K562 (cell line): ENCODE measurements at regions not wholly inside any gene's neighbourhood (a gene's known extent, or its start where the extent isn't known, plus 50 kb on each side); places are given as distances from the start of the nearest gene placed in this dataset.

Experiments used
- ATAC-seq: fragments of 200-7000 bp; cut with Tn5 transposase; 3 replicates; pipeline ENCODE4 v1.9.1; 2020; ENCODE audit warnings: moderate library complexity
- BruUV-seq: library from RNA; stranded (reverse); fragments of 400-500 nt; replicated peaks from 2 replicates; lab custom pipeline; 2021; lab: Mats Ljungman, UMichigan
- CTCF ChIA-PET: fragments of 300-600 bp; formaldehyde crosslinking; extraction: SDS; loops from one replicate; lab custom pipeline; 2021; ENCODE audit warnings: low intra/inter-chr PET ratio; lab: Yijun Ruan, JAX
- POLR2A ChIA-PET: fragments of 300-600, 350-650 bp; sonication (Branson Sonifier 250); formaldehyde crosslinking; extraction: SDS; loops from one replicate; lab custom pipeline; 2021; ENCODE audit warnings: antibody characterized with exemption, inconsistent platforms; lab: Yijun Ruan, JAX
- DNase-seq, 4 experiments: peaks; one replicate each; pipeline versions ENCODE4 v3.0.0 to v3.0.0-alpha.2; 2011 to 2018; ENCODE audit warnings: low spot score in 3 of 4, mixed read lengths in 3 of 4; ENCODE audit errors: extremely low read depth in 1 of 4
- FAIRE-seq: peaks from 2 replicates; lab custom pipeline; 2011; peaks lifted over from hg19 to GRCh38; lab: Jason Lieb, UNC
- H2AFZ ChIP-seq: 2 replicates; pipeline ENCODE4 v1.6.0; 2011; ENCODE audit warnings: low read depth, low read length, control low read depth, inconsistent platforms
- H3K27ac ChIP-seq: fragments of 200-600 bp; 3 replicates; pipeline ENCODE4 v1.8.0; 2011; ENCODE audit warnings: low read depth, mild to moderate bottlenecking, control low read depth, inconsistent platforms, low read length, moderate library complexity, mixed read lengths; ENCODE audit errors: extremely low read depth
- H3K27me3 ChIP-seq, 2 experiments: fragments of 300-600 bp in 1 of 2; 2 replicates in 1 of 2; 3 replicates in 1 of 2; pipeline versions ENCODE4 v1.6.0 to v1.8.0; 2011; ENCODE audit warnings: inconsistent platforms in 2 of 2, low read length in 2 of 2, mild to moderate bottlenecking in 1 of 2, mixed read lengths in 1 of 2, moderate library complexity in 1 of 2; ENCODE audit not compliant: control insufficient read depth in 2 of 2, insufficient read depth in 2 of 2
- H3K36me3 ChIP-seq: fragments of 300-600 bp; 3 replicates; pipeline ENCODE4 v1.8.0; 2011; ENCODE audit warnings: mild to moderate bottlenecking, low read length, inconsistent platforms; ENCODE audit not compliant: control insufficient read depth, insufficient read depth
- H3K4me1 ChIP-seq, 2 experiments: fragments of 200-600 bp in 1 of 2; replicated peaks in 1 of 2; 2 replicates in 1 of 2; 3 replicates in 1 of 2; pipeline versions ENCODE4 v1.5.1 to v1.8.0; 2011; ENCODE audit warnings: inconsistent platforms in 2 of 2, low read length in 2 of 2, mild to moderate bottlenecking in 1 of 2, mixed read lengths in 1 of 2, moderate library complexity in 1 of 2; ENCODE audit not compliant: control insufficient read depth in 2 of 2, insufficient read depth in 2 of 2
- H3K4me2 ChIP-seq: 2 replicates; pipeline ENCODE4 v1.6.1; 2011; ENCODE audit warnings: low read length, control low read depth, inconsistent platforms, mixed read lengths; ENCODE audit not compliant: insufficient read depth
- H3K4me3 ChIP-seq: fragments of 200-600 bp; sonication (generic), shearing (Covaris generic); 2 replicates; pipeline ENCODE4 v1.5.1; 2016; ENCODE audit warnings: control low read depth, inconsistent platforms
- H3K79me2 ChIP-seq: fragments of 200-600 bp; 3 replicates; pipeline ENCODE4 v1.8.0; 2011; ENCODE audit warnings: low read length, inconsistent platforms; ENCODE audit not compliant: control insufficient read depth, insufficient read depth
- H3K9ac ChIP-seq, 2 experiments: 2 replicates each; pipeline versions ENCODE4 v1.6.0 to v1.6.1; 2011; ENCODE audit warnings: low read depth in 2 of 2, low read length in 2 of 2, control low read depth in 1 of 2, inconsistent platforms in 1 of 2, mild to moderate bottlenecking in 1 of 2, mixed read lengths in 1 of 2; ENCODE audit not compliant: insufficient read depth in 1 of 2
- H3K9me1 ChIP-seq: one replicate; pipeline ENCODE4 v1.6.0; 2011; ENCODE audit warnings: inconsistent platforms, mild to moderate bottlenecking, low read length, moderate library complexity; ENCODE audit not compliant: control insufficient read depth, insufficient read depth
- H3K9me3 ChIP-seq: replicated peaks from 2 replicates; pipeline ENCODE4 v1.5.1; 2011; ENCODE audit warnings: low read depth, low read length, inconsistent platforms; ENCODE audit not compliant: control insufficient read depth, insufficient read depth
- H4K20me1 ChIP-seq: replicated peaks from 2 replicates; pipeline ENCODE4 v1.6.1; 2011; ENCODE audit warnings: low read length, inconsistent platforms, mixed read lengths; ENCODE audit not compliant: control insufficient read depth, insufficient read depth
- ARID1B ChIP-seq: fragments of 450-650 bp; IDR thresholded peaks from 2 replicates; pipeline ENCODE4 v1.6.1; 2016; ENCODE audit warnings: antibody characterized with exemption, mild to moderate bottlenecking, inconsistent platforms
- ATF1 ChIP-seq, 2 experiments: fragments of 450-650 bp in 1 of 2; IDR thresholded peaks; 2 replicates each; pipeline ENCODE4 v1.6.1; 2016; ENCODE audit warnings: missing compliant biosample characterization in 1 of 2, missing genetic modification characterization in 1 of 2
- ATF7 ChIP-seq: fragments of 450-650 bp; IDR thresholded peaks from 2 replicates; pipeline ENCODE4 v1.7.1; 2014; ENCODE audit warnings: mild to moderate bottlenecking, moderate library complexity
- CBFA2T2 ChIP-seq: fragments of 450-650 bp; conservative IDR thresholded peaks from 2 replicates; pipeline ENCODE4 v1.6.1; 2017; ENCODE audit warnings: mild to moderate bottlenecking
- JUNB ChIP-seq: fragments of 450-650 bp; formaldehyde crosslinking; conservative IDR thresholded peaks from 2 replicates; pipeline ENCODE4 v1.4.0; 2020; ENCODE audit warnings: mild to moderate bottlenecking
- JUND ChIP-seq, 2 experiments: IDR thresholded peaks; 2 replicates in 1 of 2; 3 replicates in 1 of 2; pipeline ENCODE4 v1.6.1; 2011; ENCODE audit warnings: borderline replicate concordance in 2 of 2, low read depth in 2 of 2, low read length in 2 of 2, improper control_type of control experiment in 1 of 2, missing biosample characterization in 1 of 2, missing genetic modification characterization in 1 of 2, missing genetic modification reagents in 1 of 2
- KAT2B ChIP-seq: IDR thresholded peaks from one replicate; pipeline ENCODE4 v1.6.1; 2012; ENCODE audit warnings: low read depth, mild to moderate bottlenecking, control low read depth, inconsistent platforms, low read length, moderate library complexity
- NFE2 ChIP-seq: IDR thresholded peaks from 2 replicates; pipeline ENCODE4 v1.6.1; 2014; ENCODE audit warnings: antibody characterized with exemption, low read depth
- PTBP1 ChIP-seq: fragments of 200-400 bp; formaldehyde crosslinking; IDR thresholded peaks from 2 replicates; pipeline ENCODE4 v1.6.1; 2017; ENCODE audit warnings: low read depth, low read length
- ZNF263 ChIP-seq: sonication (generic); formaldehyde crosslinking; IDR thresholded peaks from 2 replicates; pipeline ENCODE4 v1.8.0; 2022; ENCODE audit warnings: mild to moderate bottlenecking, missing genetic modification reagents, borderline replicate concordance
- ZNF766 ChIP-seq: fragments of 200-800 bp; sonication (Bioruptor generic); conservative IDR thresholded peaks from 2 replicates; pipeline ENCODE4 v1.6.1; 2016; ENCODE audit warnings: missing genetic modification characterization, missing compliant biosample characterization
- WGBS: fragments of 100-300 bp; shearing (Covaris generic); methylation state at CpG from one replicate; pipeline ENCODE4 v1.1.6; 2016; ENCODE audit warnings: low coverage, mixed read lengths; ENCODE audit not compliant: insufficient coverage; ENCODE audit errors: missing lambda C conversion rate; 5-methylcytosine and 5-hydroxymethylcytosine counted together
- in situ Hi-C: fragments of 300-500 bp; cut with MboI; formaldehyde crosslinking; loops from 4 replicates; pipeline ENCODE4 v1.15.0; 2018; ENCODE audit warnings: inconsistent platforms, mixed read lengths
- intact Hi-C: fragments of 100-400 bp; cut with micrococcal nuclease; formaldehyde crosslinking; loops from 2 replicates; pipeline ENCODE4 v1.14.2; 2022
- TF ChIP-seq, protein P1 (sequence below), 2 experiments: fragments of 450-650 bp in 1 of 2; sonication (generic) in 1 of 2; formaldehyde crosslinking in 1 of 2; IDR thresholded peaks in 1 of 2; conservative IDR thresholded peaks in 1 of 2; 2 replicates each; pipeline versions ENCODE4 v1.6.1 to v1.8.1; 2016 to 2023; ENCODE audit warnings: mild to moderate bottlenecking in 2 of 2, moderate library complexity in 2 of 2, inconsistent platforms in 1 of 2, missing genetic modification reagents in 1 of 2
- TF ChIP-seq, protein P2 (sequence below), 2 experiments: fragments of 450-650 bp in 1 of 2; sonication (generic) in 1 of 2; formaldehyde crosslinking in 1 of 2; IDR thresholded peaks; 2 replicates each; pipeline versions ENCODE4 v1.7.1 to v1.9.0; 2016 to 2022; ENCODE audit warnings: inconsistent platforms in 1 of 2, mild to moderate bottlenecking in 1 of 2, missing genetic modification reagents in 1 of 2

DNA sequence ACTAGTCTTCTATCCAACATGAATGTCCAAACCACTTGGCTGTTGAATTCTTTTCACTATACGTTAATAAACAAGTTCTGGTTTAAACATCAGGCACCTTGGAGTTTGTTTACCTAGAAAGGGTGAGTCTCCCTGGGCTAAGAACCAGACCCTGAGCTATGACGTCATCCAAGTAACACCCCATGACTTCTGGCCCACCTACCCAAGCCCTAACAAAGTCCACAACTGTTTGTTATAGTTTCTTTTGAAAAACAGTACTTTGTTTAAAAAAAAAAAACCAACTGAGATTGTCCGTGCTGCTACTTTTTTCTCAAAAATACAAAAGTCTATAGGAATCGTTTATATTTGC lies 146.9 kb upstream of the BEND6 start:
- Histone ChIP-seq H3K9ac (no peak overlapping the region), H3K79me2 (no peaks in the 10 kb centered on the region), H3K4me2 (no peak overlapping the region), H3K27me3 (no peaks in the 10 kb centered on the region), H3K4me3 (no peak overlapping the region), H3K4me1 (no peaks in the 10 kb centered on the region), H3K9me3 (no peaks in the 10 kb centered on the region), H2AFZ (no peak overlapping the region), H4K20me1 (peaks cover 5% of the 10 kb centered on the region; the same call in 1 of the 2 replicates), H3K36me3 (no peaks in the 10 kb centered on the region), H3K27ac (no peak overlapping the region), H3K9me1 (no peaks in the 10 kb centered on the region)
- DNase-seq: no peak
- in situ Hi-C loops: no loop called here
- BruUV-seq: no TSS peak
- no peak for FAIRE-seq
- ChIA-PET CTCF (no interaction called here), POLR2A (no interaction called here)
- WGBS: 0% methylated on average over 4 of the region's 4 CpGs
- ATAC-seq: no peak
- intact Hi-C loops: no loop called here
- TF ChIP-seq NFE2: no peak
- TF ChIP-seq, protein P1, sequence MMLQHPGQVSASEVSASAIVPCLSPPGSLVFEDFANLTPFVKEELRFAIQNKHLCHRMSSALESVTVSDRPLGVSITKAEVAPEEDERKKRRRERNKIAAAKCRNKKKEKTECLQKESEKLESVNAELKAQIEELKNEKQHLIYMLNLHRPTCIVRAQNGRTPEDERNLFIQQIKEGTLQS (IDR thresholded peaks at IDR 0.05): peak; percentile 63
- TF ChIP-seq, protein P1 (CRISPR knock-in tag; conservative IDR thresholded peaks at IDR 0.05): no peak
- TF ChIP-seq, protein P2, sequence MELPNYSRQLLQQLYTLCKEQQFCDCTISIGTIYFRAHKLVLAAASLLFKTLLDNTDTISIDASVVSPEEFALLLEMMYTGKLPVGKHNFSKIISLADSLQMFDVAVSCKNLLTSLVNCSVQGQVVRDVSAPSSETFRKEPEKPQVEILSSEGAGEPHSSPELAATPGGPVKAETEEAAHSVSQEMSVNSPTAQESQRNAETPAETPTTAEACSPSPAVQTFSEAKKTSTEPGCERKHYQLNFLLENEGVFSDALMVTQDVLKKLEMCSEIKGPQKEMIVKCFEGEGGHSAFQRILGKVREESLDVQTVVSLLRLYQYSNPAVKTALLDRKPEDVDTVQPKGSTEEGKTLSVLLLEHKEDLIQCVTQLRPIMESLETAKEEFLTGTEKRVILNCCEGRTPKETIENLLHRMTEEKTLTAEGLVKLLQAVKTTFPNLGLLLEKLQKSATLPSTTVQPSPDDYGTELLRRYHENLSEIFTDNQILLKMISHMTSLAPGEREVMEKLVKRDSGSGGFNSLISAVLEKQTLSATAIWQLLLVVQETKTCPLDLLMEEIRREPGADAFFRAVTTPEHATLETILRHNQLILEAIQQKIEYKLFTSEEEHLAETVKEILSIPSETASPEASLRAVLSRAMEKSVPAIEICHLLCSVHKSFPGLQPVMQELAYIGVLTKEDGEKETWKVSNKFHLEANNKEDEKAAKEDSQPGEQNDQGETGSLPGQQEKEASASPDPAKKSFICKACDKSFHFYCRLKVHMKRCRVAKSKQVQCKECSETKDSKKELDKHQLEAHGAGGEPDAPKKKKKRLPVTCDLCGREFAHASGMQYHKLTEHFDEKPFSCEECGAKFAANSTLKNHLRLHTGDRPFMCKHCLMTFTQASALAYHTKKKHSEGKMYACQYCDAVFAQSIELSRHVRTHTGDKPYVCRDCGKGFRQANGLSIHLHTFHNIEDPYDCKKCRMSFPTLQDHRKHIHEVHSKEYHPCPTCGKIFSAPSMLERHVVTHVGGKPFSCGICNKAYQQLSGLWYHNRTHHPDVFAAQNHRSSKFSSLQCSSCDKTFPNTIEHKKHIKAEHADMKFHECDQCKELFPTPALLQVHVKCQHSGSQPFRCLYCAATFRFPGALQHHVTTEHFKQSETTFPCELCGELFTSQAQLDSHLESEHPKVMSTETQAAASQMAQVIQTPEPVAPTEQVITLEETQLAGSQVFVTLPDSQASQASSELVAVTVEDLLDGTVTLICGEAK (IDR thresholded peaks at IDR 0.05): no peak
- TF ChIP-seq, protein P2 (CRISPR knock-in tag; IDR thresholded peaks at IDR 0.05): no peak
- peak; percentile 52 for TF ChIP-seq ATF7
- no peak for TF ChIP-seq KAT2B
- TF ChIP-seq JUNB (CRISPR knock-in tag): peak; percentile 54; the same call in 1 of the 2 replicates
- TF ChIP-seq ATF1 (CRISPR knock-in tag; IDR thresholded peaks at IDR 0.05): no peak
- peak; percentile 36; the same call in 1 of the 2 replicates for TF ChIP-seq ATF1 (tag; IDR thresholded peaks at IDR 0.05)
- TF ChIP-seq PTBP1: no peak
- no peak for TF ChIP-seq ZNF766
- TF ChIP-seq ARID1B: no peak
- TF ChIP-seq JUND (IDR thresholded peaks at IDR 0.05; ENCODE audit: borderline replicate concordance, low read depth, low read length): peak; percentile 46; the same call in 1 of the 2 replicates
- no peak; the same call in 2 of the 3 replicates for TF ChIP-seq JUND (tag; IDR thresholded peaks at IDR 0.05; ENCODE audit: borderline replicate concordance, low read depth, low read length)
- no peak for TF ChIP-seq ZNF263 (CRISPR knock-in tag)
- no peak for TF ChIP-seq CBFA2T2
